WTC11 (cell line): ENCODE measurements at regions not wholly inside any gene's neighbourhood (a gene's known extent, or its start where the extent isn't known, plus 50 kb on each side); places are given as distances from the start of the nearest gene placed in this dataset.

Experiments
- TF ChIP-seq, protein P1 (sequence below): fragments of 250-450 bp; sonication (Bioruptor Pico); conservative IDR thresholded peaks from 2 replicates; pipeline ENCODE4 v1.9.0; 2021; ENCODE audit warnings: mild to moderate bottlenecking
- TF ChIP-seq, protein P2 (sequence below): sonication (generic); formaldehyde crosslinking; IDR thresholded peaks from 2 replicates; pipeline ENCODE4 v1.8.0; 2022; ENCODE audit warnings: mild to moderate bottlenecking, missing genetic modification reagents
- TF ChIP-seq, protein P3 (sequence below): sonication (generic); formaldehyde crosslinking; IDR thresholded peaks from 2 replicates; pipeline ENCODE4 v1.8.1; 2023; ENCODE audit warnings: mild to moderate bottlenecking, missing genetic modification reagents, moderate library complexity

DNA sequence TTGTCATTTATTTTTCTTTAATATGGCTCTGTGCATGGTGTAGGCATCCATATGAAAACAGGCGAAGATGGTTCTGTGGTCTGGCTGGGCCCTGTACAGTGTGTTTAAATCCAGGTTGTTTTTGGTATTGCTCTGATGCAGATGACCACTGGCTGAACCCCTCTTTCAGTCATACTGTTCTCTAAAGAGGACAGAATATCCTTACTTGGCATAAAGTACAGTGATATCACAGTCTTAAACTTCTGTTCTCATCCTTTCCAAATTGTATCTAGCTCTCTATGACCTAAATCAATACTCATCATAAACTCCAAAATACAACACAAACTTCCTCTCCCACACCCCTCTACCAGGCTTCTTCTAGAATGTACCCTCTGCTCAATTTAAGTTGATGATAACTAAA, 252.7 kb upstream of the FAR2 start:
- TF ChIP-seq, protein P1, sequence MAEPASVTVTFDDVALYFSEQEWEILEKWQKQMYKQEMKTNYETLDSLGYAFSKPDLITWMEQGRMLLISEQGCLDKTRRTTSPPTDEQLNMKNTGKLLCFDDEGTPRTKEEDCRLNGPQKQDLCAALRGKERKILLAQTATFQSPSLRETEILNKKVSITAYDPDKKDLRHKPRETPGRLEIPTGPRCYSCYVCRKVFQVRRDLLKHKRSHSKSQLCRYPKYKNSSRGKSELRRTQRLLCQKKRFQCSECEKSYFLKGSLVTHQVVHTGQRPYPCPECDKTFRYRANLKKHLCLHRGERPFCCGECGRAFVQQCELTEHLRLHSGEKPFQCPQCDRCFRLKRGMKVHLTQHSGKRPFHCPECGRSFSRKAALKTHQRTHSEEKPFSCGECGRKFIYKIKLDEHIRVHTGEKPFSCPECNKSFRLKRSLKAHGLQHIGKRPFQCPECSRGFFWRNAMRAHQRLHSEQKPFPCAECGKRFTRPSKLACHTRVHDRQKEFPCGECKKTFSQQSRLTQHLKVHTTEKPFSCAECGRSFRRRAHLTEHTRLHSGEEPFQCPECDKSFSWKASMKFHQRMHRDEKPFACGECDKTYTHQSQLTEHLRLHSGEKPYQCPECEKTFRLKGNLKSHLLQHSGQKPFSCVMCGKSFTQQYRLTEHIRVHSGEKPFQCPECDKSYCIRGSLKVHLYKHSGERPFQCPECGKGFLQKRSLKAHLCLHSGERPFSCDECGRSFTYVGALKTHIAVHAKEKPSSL (CRISPR knock-in tag), result no peak
- TF ChIP-seq, protein P2, sequence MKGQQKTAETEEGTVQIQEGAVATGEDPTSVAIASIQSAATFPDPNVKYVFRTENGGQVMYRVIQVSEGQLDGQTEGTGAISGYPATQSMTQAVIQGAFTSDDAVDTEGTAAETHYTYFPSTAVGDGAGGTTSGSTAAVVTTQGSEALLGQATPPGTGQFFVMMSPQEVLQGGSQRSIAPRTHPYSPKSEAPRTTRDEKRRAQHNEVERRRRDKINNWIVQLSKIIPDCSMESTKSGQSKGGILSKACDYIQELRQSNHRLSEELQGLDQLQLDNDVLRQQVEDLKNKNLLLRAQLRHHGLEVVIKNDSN (CRISPR knock-in tag), result no peak
- TF ChIP-seq, protein P3, sequence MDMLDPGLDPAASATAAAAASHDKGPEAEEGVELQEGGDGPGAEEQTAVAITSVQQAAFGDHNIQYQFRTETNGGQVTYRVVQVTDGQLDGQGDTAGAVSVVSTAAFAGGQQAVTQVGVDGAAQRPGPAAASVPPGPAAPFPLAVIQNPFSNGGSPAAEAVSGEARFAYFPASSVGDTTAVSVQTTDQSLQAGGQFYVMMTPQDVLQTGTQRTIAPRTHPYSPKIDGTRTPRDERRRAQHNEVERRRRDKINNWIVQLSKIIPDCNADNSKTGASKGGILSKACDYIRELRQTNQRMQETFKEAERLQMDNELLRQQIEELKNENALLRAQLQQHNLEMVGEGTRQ (CRISPR knock-in tag), result no peak
